ENCODE measurements at regions not wholly inside any gene's neighbourhood (a gene's known extent, or its start where the extent isn't known, plus 50 kb on each side); places are given as distances from the start of the nearest gene placed in this dataset.

DNA sequence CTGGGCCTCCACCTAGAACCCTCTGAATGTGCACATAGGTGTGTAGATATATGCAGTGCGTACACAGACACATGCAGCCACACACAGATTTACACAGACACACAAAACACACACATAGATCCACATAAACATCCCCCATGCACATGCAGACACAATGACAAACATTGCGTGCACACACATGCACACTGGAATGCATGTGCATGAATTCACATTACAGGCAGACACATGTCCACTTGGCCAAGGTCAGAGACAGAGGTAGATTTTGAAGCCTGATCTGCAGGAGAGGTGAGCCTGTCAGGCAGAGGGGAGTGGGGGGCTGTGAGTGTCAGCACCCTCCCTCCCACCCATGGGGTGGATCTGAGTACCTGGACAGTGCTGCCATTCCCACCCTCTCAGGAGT lies 338.5 kb downstream of the PTPRU start:
- no peak for DNase-seq
- no peak overlapping the region for H3K4me3 ChIP-seq (ENCODE audit: insufficient read depth, low read depth, low read length, poor library complexity, severe bottlenecking)
- no peaks in the 10 kb centered on the region for H3K4me1 ChIP-seq (ENCODE audit: control insufficient read depth, insufficient read depth, low read length, poor library complexity, severe bottlenecking)
- H3K27me3 ChIP-seq (replicated peaks; ENCODE audit: control insufficient read depth, insufficient read depth, low read length, poor library complexity, severe bottlenecking), result no peaks in the 10 kb centered on the region
- no peaks in the 10 kb centered on the region for H3K36me3 ChIP-seq (ENCODE audit: control insufficient read depth, insufficient read depth, low read length)
- no peak overlapping the region for H3K27ac ChIP-seq (ENCODE audit: insufficient read depth, low read length, poor library complexity, severe bottlenecking)
- no peaks in the 10 kb centered on the region for H3K9me3 ChIP-seq (ENCODE audit: control insufficient read depth, low read length)

GRCh38 chr1:29569971-29570634 lies 333.8 kb downstream of the PTPRU start:
- Histone ChIP-seq H3K36me3 (ENCODE audit: control insufficient read depth, insufficient read depth, low read length) (no peaks in the 10 kb centered on the region), H3K27me3 (replicated peaks; ENCODE audit: control insufficient read depth, insufficient read depth, low read length, poor library complexity, severe bottlenecking) (peaks cover 3% of the 10 kb centered on the region), H3K27ac (ENCODE audit: insufficient read depth, low read length, poor library complexity, severe bottlenecking) (no peak overlapping the region), H3K4me3 (ENCODE audit: insufficient read depth, low read depth, low read length, poor library complexity, severe bottlenecking) (no peak overlapping the region), H3K9me3 (ENCODE audit: control insufficient read depth, low read length) (peaks cover 16% of the 10 kb centered on the region), H3K4me1 (ENCODE audit: control insufficient read depth, insufficient read depth, low read length, poor library complexity, severe bottlenecking) (no peaks in the 10 kb centered on the region)
- DNase-seq, result no peak

DNA sequence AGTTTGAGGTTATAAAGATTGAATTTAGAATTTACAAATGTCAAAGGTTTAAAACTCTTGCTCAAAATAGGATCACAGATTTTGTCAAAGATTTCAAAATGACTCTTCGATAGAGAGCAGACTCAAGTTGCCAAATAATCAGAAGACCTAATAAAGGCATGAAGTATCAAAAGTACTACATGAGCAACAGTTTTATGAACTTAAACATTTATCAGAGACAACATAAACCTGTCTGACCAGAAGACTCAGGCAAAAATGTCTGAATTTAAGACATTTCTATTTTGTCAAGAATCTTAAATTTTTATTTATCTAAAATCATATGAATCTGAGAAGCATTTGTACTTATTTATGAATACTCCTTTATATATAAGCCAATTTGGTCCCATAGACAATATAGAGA lies 330.9 kb downstream of the PTPRU start:
- peaks cover 3% of the 10 kb centered on the region for H3K27me3 ChIP-seq (replicated peaks; ENCODE audit: control insufficient read depth, insufficient read depth, low read length, poor library complexity, severe bottlenecking)
- H3K36me3 ChIP-seq (ENCODE audit: control insufficient read depth, insufficient read depth, low read length), result no peaks in the 10 kb centered on the region
- H3K4me1 ChIP-seq (ENCODE audit: control insufficient read depth, insufficient read depth, low read length, poor library complexity, severe bottlenecking), result no peaks in the 10 kb centered on the region
- no peak for DNase-seq
- H3K27ac ChIP-seq (ENCODE audit: insufficient read depth, low read length, poor library complexity, severe bottlenecking), result no peak overlapping the region
- peaks cover 21% of the 10 kb centered on the region for H3K9me3 ChIP-seq (ENCODE audit: control insufficient read depth, low read length)
- no peak overlapping the region for H3K4me3 ChIP-seq (ENCODE audit: insufficient read depth, low read depth, low read length, poor library complexity, severe bottlenecking)

DNA sequence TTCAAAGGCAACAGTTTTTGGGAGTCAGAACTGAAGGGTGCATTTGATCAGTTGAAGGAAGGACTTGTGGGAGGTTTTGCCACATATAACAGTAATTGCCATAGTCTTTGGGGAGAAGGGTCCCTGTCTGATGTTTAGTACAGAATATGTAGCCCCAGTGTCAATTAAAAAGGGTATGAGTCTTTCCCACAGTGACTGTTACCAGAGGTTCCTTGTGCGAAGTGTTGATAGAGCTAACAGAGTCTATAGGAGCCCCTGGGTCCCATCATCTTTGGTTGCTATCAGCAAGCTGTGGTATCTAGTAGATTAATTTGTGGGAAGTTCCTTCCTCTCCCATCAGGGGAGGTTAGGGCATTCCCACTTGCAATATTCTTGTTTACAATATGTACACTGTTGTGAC lies 329.2 kb downstream of the PTPRU start:
- no peaks in the 10 kb centered on the region for H3K4me1 ChIP-seq (ENCODE audit: control insufficient read depth, insufficient read depth, low read length, poor library complexity, severe bottlenecking)
- peaks cover 3% of the 10 kb centered on the region for H3K27me3 ChIP-seq (replicated peaks; ENCODE audit: control insufficient read depth, insufficient read depth, low read length, poor library complexity, severe bottlenecking)
- no peak for DNase-seq
- H3K27ac ChIP-seq (ENCODE audit: insufficient read depth, low read length, poor library complexity, severe bottlenecking), result no peak overlapping the region
- H3K9me3 ChIP-seq (ENCODE audit: control insufficient read depth, low read length), result peaks cover 21% of the 10 kb centered on the region
- H3K36me3 ChIP-seq (ENCODE audit: control insufficient read depth, insufficient read depth, low read length), result no peaks in the 10 kb centered on the region
- H3K4me3 ChIP-seq (ENCODE audit: insufficient read depth, low read depth, low read length, poor library complexity, severe bottlenecking), result no peak overlapping the region

DNA sequence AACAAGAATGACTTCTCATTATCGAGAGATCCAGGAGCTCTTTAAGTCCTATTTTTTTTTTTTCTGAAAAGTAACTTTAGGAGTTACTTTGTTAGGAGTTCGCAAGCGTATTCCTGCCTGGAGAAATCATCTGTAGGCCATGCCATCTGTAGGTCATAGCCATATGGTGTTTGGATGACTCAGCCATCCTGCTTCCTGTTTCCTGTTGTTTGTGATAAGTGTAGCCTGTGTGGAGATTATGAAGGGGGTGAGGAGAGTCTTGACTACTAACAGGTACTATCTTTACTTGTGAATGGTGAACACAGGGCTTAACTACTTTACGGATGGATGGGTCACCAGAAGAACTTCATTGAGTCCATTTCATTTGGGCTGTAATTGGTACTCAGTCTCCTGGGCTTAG lies 327.2 kb downstream of the PTPRU start:
- Histone ChIP-seq H3K4me3 (ENCODE audit: insufficient read depth, low read depth, low read length, poor library complexity, severe bottlenecking) (no peak overlapping the region), H3K27ac (ENCODE audit: insufficient read depth, low read length, poor library complexity, severe bottlenecking) (no peak overlapping the region), H3K9me3 (ENCODE audit: control insufficient read depth, low read length) (peaks cover 21% of the 10 kb centered on the region), H3K36me3 (ENCODE audit: control insufficient read depth, insufficient read depth, low read length) (no peaks in the 10 kb centered on the region), H3K27me3 (replicated peaks; ENCODE audit: control insufficient read depth, insufficient read depth, low read length, poor library complexity, severe bottlenecking) (peaks cover 3% of the 10 kb centered on the region), H3K4me1 (ENCODE audit: control insufficient read depth, insufficient read depth, low read length, poor library complexity, severe bottlenecking) (no peaks in the 10 kb centered on the region)
- no peak for DNase-seq

DNA sequence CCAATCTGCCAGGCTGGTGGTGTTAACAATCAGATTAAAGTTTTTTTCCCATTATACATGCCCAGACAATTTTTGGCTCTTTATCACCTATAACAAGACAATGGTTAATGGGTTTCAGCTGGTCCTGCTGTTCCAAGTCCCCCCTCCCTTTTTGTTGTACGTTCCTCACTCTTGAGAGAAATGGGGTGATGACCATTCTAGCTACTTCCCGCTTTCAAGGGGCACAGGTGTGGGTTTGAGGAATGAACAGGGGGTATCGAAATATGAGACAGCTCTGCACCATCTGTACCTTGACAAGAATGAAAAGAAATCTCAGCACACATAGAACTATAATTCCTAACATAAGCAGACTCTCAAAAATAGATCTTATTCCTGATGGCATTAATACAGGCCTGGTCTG lies 326.8 kb downstream of the PTPRU start:
- no peak for DNase-seq
- no peaks in the 10 kb centered on the region for H3K36me3 ChIP-seq (ENCODE audit: control insufficient read depth, insufficient read depth, low read length)
- H3K4me3 ChIP-seq (ENCODE audit: insufficient read depth, low read depth, low read length, poor library complexity, severe bottlenecking), result no peak overlapping the region
- H3K27me3 ChIP-seq (replicated peaks; ENCODE audit: control insufficient read depth, insufficient read depth, low read length, poor library complexity, severe bottlenecking), result peaks cover 3% of the 10 kb centered on the region
- H3K27ac ChIP-seq (ENCODE audit: insufficient read depth, low read length, poor library complexity, severe bottlenecking), result no peak overlapping the region
- no peaks in the 10 kb centered on the region for H3K4me1 ChIP-seq (ENCODE audit: control insufficient read depth, insufficient read depth, low read length, poor library complexity, severe bottlenecking)
- H3K9me3 ChIP-seq (ENCODE audit: control insufficient read depth, low read length), result peaks cover 21% of the 10 kb centered on the region

DNA sequence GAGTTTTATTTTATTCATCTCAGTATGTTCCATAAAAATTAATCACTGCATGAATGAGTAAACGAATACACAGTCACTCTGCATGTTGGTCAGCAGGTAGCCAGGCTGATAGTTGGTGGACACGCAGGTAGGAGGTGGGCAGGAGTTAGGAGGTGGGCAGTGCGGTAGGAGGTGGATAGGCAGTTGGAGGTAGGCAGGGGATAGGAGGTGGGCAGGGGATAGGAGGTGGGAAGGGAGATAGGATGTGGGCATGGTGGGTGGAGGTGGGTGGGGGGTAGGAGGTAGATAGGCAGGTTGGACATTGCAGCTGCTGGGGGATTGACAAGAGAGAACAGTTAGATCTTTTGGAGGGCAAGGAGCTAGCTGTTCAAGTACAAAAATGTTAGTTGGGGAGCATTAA lies 322.7 kb downstream of the PTPRU start:
- Histone ChIP-seq H3K4me3 (ENCODE audit: insufficient read depth, low read depth, low read length, poor library complexity, severe bottlenecking) (no peak overlapping the region), H3K4me1 (ENCODE audit: control insufficient read depth, insufficient read depth, low read length, poor library complexity, severe bottlenecking) (no peaks in the 10 kb centered on the region), H3K27me3 (replicated peaks; ENCODE audit: control insufficient read depth, insufficient read depth, low read length, poor library complexity, severe bottlenecking) (no peaks in the 10 kb centered on the region), H3K9me3 (ENCODE audit: control insufficient read depth, low read length) (peaks cover 4% of the 10 kb centered on the region), H3K36me3 (ENCODE audit: control insufficient read depth, insufficient read depth, low read length) (no peaks in the 10 kb centered on the region), H3K27ac (ENCODE audit: insufficient read depth, low read length, poor library complexity, severe bottlenecking) (no peak overlapping the region)
- no peak for DNase-seq

GRCh38 chr1:29557701-29558600 lies 321.6 kb downstream of the PTPRU start:
- no peak for DNase-seq
- Histone ChIP-seq H3K36me3 (ENCODE audit: control insufficient read depth, insufficient read depth, low read length) (no peaks in the 10 kb centered on the region), H3K27me3 (replicated peaks; ENCODE audit: control insufficient read depth, insufficient read depth, low read length, poor library complexity, severe bottlenecking) (no peaks in the 10 kb centered on the region), H3K9me3 (ENCODE audit: control insufficient read depth, low read length) (peaks cover 1% of the 10 kb centered on the region), H3K27ac (ENCODE audit: insufficient read depth, low read length, poor library complexity, severe bottlenecking) (no peak overlapping the region), H3K4me3 (ENCODE audit: insufficient read depth, low read depth, low read length, poor library complexity, severe bottlenecking) (no peak overlapping the region), H3K4me1 (ENCODE audit: control insufficient read depth, insufficient read depth, low read length, poor library complexity, severe bottlenecking) (no peaks in the 10 kb centered on the region)

GRCh38 chr1:29557066-29557465 lies 320.7 kb downstream of the PTPRU start:
- Histone ChIP-seq H3K27me3 (replicated peaks; ENCODE audit: control insufficient read depth, insufficient read depth, low read length, poor library complexity, severe bottlenecking) (no peaks in the 10 kb centered on the region), H3K4me3 (ENCODE audit: insufficient read depth, low read depth, low read length, poor library complexity, severe bottlenecking) (no peak overlapping the region), H3K9me3 (ENCODE audit: control insufficient read depth, low read length) (no peaks in the 10 kb centered on the region), H3K4me1 (ENCODE audit: control insufficient read depth, insufficient read depth, low read length, poor library complexity, severe bottlenecking) (no peaks in the 10 kb centered on the region), H3K27ac (ENCODE audit: insufficient read depth, low read length, poor library complexity, severe bottlenecking) (no peak overlapping the region), H3K36me3 (ENCODE audit: control insufficient read depth, insufficient read depth, low read length) (no peaks in the 10 kb centered on the region)
- DNase-seq, result no peak

DNA sequence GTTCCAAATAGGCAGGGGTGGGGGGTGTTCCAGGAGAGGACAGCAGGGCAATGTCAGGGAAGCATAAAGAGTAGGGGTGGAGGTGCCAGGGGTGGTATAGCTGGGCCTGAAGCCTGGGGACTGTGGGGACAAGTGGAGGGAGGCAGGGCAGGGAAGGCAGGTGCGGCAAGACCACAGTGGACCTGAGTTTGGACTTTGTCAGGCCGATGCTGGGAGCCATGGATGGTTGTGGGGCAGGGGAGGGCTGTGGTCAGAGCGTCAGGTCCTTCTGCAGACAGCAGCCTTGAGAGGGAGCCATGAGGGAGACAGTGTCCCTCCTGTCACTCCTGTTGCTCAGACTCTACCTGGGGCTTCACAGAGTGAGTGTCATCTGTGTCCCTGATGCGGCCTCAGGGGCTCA lies 320.3 kb downstream of the PTPRU start:
- no peaks in the 10 kb centered on the region for H3K27me3 ChIP-seq (replicated peaks; ENCODE audit: control insufficient read depth, insufficient read depth, low read length, poor library complexity, severe bottlenecking)

More for the DNA sequence above, 320.3 kb downstream of the PTPRU start:
- Histone ChIP-seq H3K9me3 (ENCODE audit: control insufficient read depth, low read length) (no peaks in the 10 kb centered on the region), H3K4me3 (ENCODE audit: insufficient read depth, low read depth, low read length, poor library complexity, severe bottlenecking) (no peak overlapping the region), H3K4me1 (ENCODE audit: control insufficient read depth, insufficient read depth, low read length, poor library complexity, severe bottlenecking) (no peaks in the 10 kb centered on the region), H3K36me3 (ENCODE audit: control insufficient read depth, insufficient read depth, low read length) (no peaks in the 10 kb centered on the region), H3K27ac (ENCODE audit: insufficient read depth, low read length, poor library complexity, severe bottlenecking) (no peak overlapping the region)
- no peak for DNase-seq
